Peyer's patch (tissue), 4 donors: ENCODE measurements at regions not wholly inside any gene's neighbourhood (a gene's known extent, or its start where the extent isn't known, plus 50 kb on each side); places are given as distances from the start of the nearest gene placed in this dataset.
"Not testable (repeated sequence)": the region's sequence is repeated elsewhere in the genome, so short reads cannot be mapped to it uniquely, and the experiment has no call there.

ENCODE experiments used
- DNase-seq, 3 donors: peaks; one replicate each; pipeline ENCODE4 v3.0.0-alpha.2; 2017 to 2019
- H3K27ac ChIP-seq, 4 donors: fragments of 200-600 bp; sonication (generic); one replicate each; pipeline ENCODE4 v1.5.1; 2016 to 2019
- H3K27me3 ChIP-seq, 2 donors: fragments of 200-600 bp; sonication (generic); one replicate each; pipeline ENCODE4 v1.5.1; 2019
- H3K36me3 ChIP-seq, 3 donors: fragments of 200-600 bp; sonication (generic); one replicate each; pipeline ENCODE4 v1.5.1; 2016 to 2019
- H3K4me1 ChIP-seq, 4 donors: fragments of 200-600 bp; sonication (generic); one replicate each; pipeline ENCODE4 v1.5.1; 2016 to 2019
- H3K4me3 ChIP-seq, 4 donors: fragments of 200-600 bp; sonication (generic); 1 replicate in 3 of 4; 2 replicates in 1 of 4; pipeline ENCODE4 v1.5.1; 2016 to 2019; ENCODE audit warnings: mild to moderate bottlenecking in 1 of 4
- H3K9me3 ChIP-seq, 4 donors: fragments of 200-600 bp; sonication (generic); one replicate each; pipeline ENCODE4 v1.5.1; 2016 to 2019; ENCODE audit warnings: mild to moderate bottlenecking in 1 of 4

- H3K27ac ChIP-seq = peak overlapping the region in 1 of 4 donors; percentile 67
- H3K4me3 ChIP-seq, H3K36me3 ChIP-seq, DNase-seq, H3K9me3 ChIP-seq, H3K4me1 ChIP-seq, H3K27me3 ChIP-seq: not testable (repeated sequence)
Observed at GRCh38 chr3:125775606-125776294, 180.5 kb upstream of the OSBPL11 start.

- H3K4me1 ChIP-seq, H3K27me3 ChIP-seq, DNase-seq, H3K27ac ChIP-seq, H3K4me3 ChIP-seq, H3K36me3 ChIP-seq, H3K9me3 ChIP-seq: not testable (repeated sequence)
Observed at GRCh38 chr3:125779276-125779675, 184.0 kb upstream of the OSBPL11 start.

- H3K4me1 ChIP-seq, H3K27me3 ChIP-seq, H3K36me3 ChIP-seq, H3K9me3 ChIP-seq, H3K27ac ChIP-seq, H3K4me3 ChIP-seq, DNase-seq: not testable (repeated sequence)
Observed at GRCh38 chr3:125779918-125780317, 184.6 kb upstream of the OSBPL11 start.

- not testable (repeated sequence) for H3K4me1 ChIP-seq, DNase-seq, H3K36me3 ChIP-seq, H3K9me3 ChIP-seq, H3K4me3 ChIP-seq, H3K27ac ChIP-seq, H3K27me3 ChIP-seq
Observed at GRCh38 chr3:125781678-125782077, 186.4 kb upstream of the OSBPL11 start.

- not testable (repeated sequence) for H3K27me3 ChIP-seq, H3K27ac ChIP-seq, H3K4me1 ChIP-seq, H3K36me3 ChIP-seq, DNase-seq, H3K4me3 ChIP-seq, H3K9me3 ChIP-seq
Observed at GRCh38 chr3:125790312-125790711, 178.7 kb upstream of the ROPN1B start.

- not testable (repeated sequence) for H3K9me3 ChIP-seq, H3K27me3 ChIP-seq, H3K36me3 ChIP-seq, H3K27ac ChIP-seq, DNase-seq, H3K4me3 ChIP-seq, H3K4me1 ChIP-seq
Observed at GRCh38 chr3:125791021-125791420, 178.0 kb upstream of the ROPN1B start.

GRCh38 chr3:125810010-125810409 is 159.0 kb upstream of the ROPN1B start:
- H3K27ac ChIP-seq, H3K27me3 ChIP-seq: not testable (repeated sequence)

GRCh38 chr3:125822175-125822574 is 146.8 kb upstream of the ROPN1B start:
- not testable (repeated sequence) for H3K36me3 ChIP-seq, H3K27ac ChIP-seq, H3K4me3 ChIP-seq, H3K4me1 ChIP-seq, H3K27me3 ChIP-seq, H3K9me3 ChIP-seq
- peak in 1 of 3 donors; percentile 49 for DNase-seq

More at GRCh38 chr3:125810010-125810409, 159.0 kb upstream of the ROPN1B start:
- H3K36me3 ChIP-seq, DNase-seq, H3K4me3 ChIP-seq, H3K4me1 ChIP-seq: not testable (repeated sequence)
- H3K9me3 ChIP-seq = peaks cover 0 to 13% (median 0%) of the 10 kb centered on the region in 4 donors

- DNase-seq, H3K27ac ChIP-seq, H3K9me3 ChIP-seq, H3K27me3 ChIP-seq, H3K36me3 ChIP-seq, H3K4me3 ChIP-seq, H3K4me1 ChIP-seq: not testable (repeated sequence)
Observed at GRCh38 chr3:125831005-125831750, 137.8 kb upstream of the ROPN1B start.

- DNase-seq, H3K36me3 ChIP-seq, H3K4me1 ChIP-seq, H3K9me3 ChIP-seq, H3K27me3 ChIP-seq: not testable (repeated sequence)
- Histone ChIP-seq H3K4me3 (peak overlapping the region in 2 of 4 donors; percentile 28 to 40), H3K27ac (peak overlapping the region in 2 of 4 donors; percentile 22 to 52)
Observed at GRCh38 chr3:125835562-125835961, 133.4 kb upstream of the ROPN1B start.

GRCh38 chr3:125836011-125836551 is 132.9 kb upstream of the ROPN1B start:
- not testable (repeated sequence) for H3K36me3 ChIP-seq, H3K27me3 ChIP-seq, H3K9me3 ChIP-seq, H3K4me1 ChIP-seq
- peak; percentile 18 to 70 (median 53) for DNase-seq
- H3K27ac ChIP-seq = peak overlapping the region in 2 of 4 donors; percentile 22 to 52
- H3K4me3 ChIP-seq = peak overlapping the region in 3 of 4 donors; percentile 9 to 40 (median 28)

GRCh38 chr3:125836786-125837185 is 132.2 kb upstream of the ROPN1B start:
- Histone ChIP-seq H3K27ac (peak overlapping the region in 2 of 4 donors; percentile 26 to 35), H3K4me3 (peak overlapping the region in 1 of 4 donors; percentile 28)
- H3K27me3 ChIP-seq, DNase-seq, H3K4me1 ChIP-seq, H3K9me3 ChIP-seq, H3K36me3 ChIP-seq: not testable (repeated sequence)

- H3K27ac ChIP-seq, DNase-seq, H3K9me3 ChIP-seq, H3K27me3 ChIP-seq, H3K36me3 ChIP-seq, H3K4me1 ChIP-seq, H3K4me3 ChIP-seq: not testable (repeated sequence)
Observed at GRCh38 chr3:125838857-125839256, 130.1 kb upstream of the ROPN1B start.

- not testable (repeated sequence) for DNase-seq, H3K4me3 ChIP-seq, H3K27me3 ChIP-seq, H3K27ac ChIP-seq, H3K36me3 ChIP-seq, H3K9me3 ChIP-seq, H3K4me1 ChIP-seq
Observed at GRCh38 chr3:125840465-125840864, 128.5 kb upstream of the ROPN1B start.

GRCh38 chr3:125847966-125848365 is 121.0 kb upstream of the ROPN1B start:
- H3K4me1 ChIP-seq, H3K36me3 ChIP-seq, H3K27ac ChIP-seq, H3K9me3 ChIP-seq, DNase-seq, H3K27me3 ChIP-seq, H3K4me3 ChIP-seq: not testable (repeated sequence)
